SK-N-SH treated with all-trans-retinoic acid at 6 μM for 48 hours (cell line): ENCODE measurements at regions not wholly inside any gene's neighbourhood (a gene's known extent, or its start where the extent isn't known, plus 50 kb on each side); places are given as distances from the start of the nearest gene placed in this dataset.

Experiments used
- ATAC-seq: fragments of 200-7000 bp; cut with Tn5 transposase; 3 replicates; pipeline ENCODE4 v1.9.1; 2020; ENCODE audit warnings: mild to moderate bottlenecking, moderate library complexity
- ARNTL ChIP-seq: fragments of 450-650 bp; formaldehyde crosslinking; IDR thresholded peaks from 2 replicates; pipeline ENCODE4 v1.5.0; 2020; ENCODE audit warnings: low read depth, mild to moderate bottlenecking, moderate library complexity, borderline replicate concordance
- BACH2 ChIP-seq: fragments of 250-450 bp; sonication (Bioruptor Pico); IDR thresholded peaks from 2 replicates; pipeline ENCODE4 v1.9.0; 2021; ENCODE audit warnings: mild to moderate bottlenecking, borderline replicate concordance
- CSDC2 ChIP-seq: fragments of 250-450 bp; sonication (Bioruptor Pico); IDR thresholded peaks from 2 replicates; pipeline ENCODE4 v1.5.0; 2020; ENCODE audit warnings: mild to moderate bottlenecking, moderate library complexity
- CSRNP3 ChIP-seq: fragments of 250-450 bp; sonication (Bioruptor Pico); IDR thresholded peaks from 2 replicates; pipeline ENCODE4 v1.5.1; 2021; ENCODE audit warnings: mild to moderate bottlenecking, moderate library complexity
- ESRRG ChIP-seq: fragments of 250-450 bp; sonication (Bioruptor Pico); IDR thresholded peaks from 2 replicates; pipeline ENCODE4 v1.6.1; 2021; ENCODE audit warnings: mild to moderate bottlenecking
- GLIS3 ChIP-seq: fragments of 250-450 bp; sonication (Bioruptor Pico); IDR thresholded peaks from 2 replicates; pipeline ENCODE4 v1.5.0; 2020; ENCODE audit warnings: mild to moderate bottlenecking, moderate library complexity
- OSR1 ChIP-seq: fragments of 250-450 bp; sonication (Bioruptor Pico); IDR thresholded peaks from 2 replicates; pipeline ENCODE4 v1.8.0; 2022; ENCODE audit warnings: moderate library complexity, mild to moderate bottlenecking, inconsistent platforms
- POU6F1 ChIP-seq: fragments of 250-450 bp; sonication (Bioruptor Pico); IDR thresholded peaks from 2 replicates; pipeline ENCODE4 v1.8.0; 2021; ENCODE audit warnings: low read depth, mild to moderate bottlenecking, moderate library complexity, borderline replicate concordance
- PPARA ChIP-seq: fragments of 250-450 bp; sonication (Bioruptor Pico); IDR thresholded peaks from 2 replicates; pipeline ENCODE4 v1.5.0; 2020; ENCODE audit warnings: mild to moderate bottlenecking, borderline replicate concordance
- RARB ChIP-seq: fragments of 250-450 bp; sonication (Bioruptor Pico); IDR thresholded peaks from 2 replicates; pipeline ENCODE4 v1.8.0; 2021; ENCODE audit warnings: mild to moderate bottlenecking, moderate library complexity
- SNAI2 ChIP-seq: fragments of 250-450 bp; sonication (Bioruptor Pico); IDR thresholded peaks from 2 replicates; pipeline ENCODE4 v1.5.0; 2020; ENCODE audit warnings: mild to moderate bottlenecking, moderate library complexity
- TCF4 ChIP-seq: fragments of 250-450 bp; sonication (Bioruptor Pico); IDR thresholded peaks from 2 replicates; pipeline ENCODE4 v1.8.0; 2021; ENCODE audit warnings: mild to moderate bottlenecking, moderate library complexity, borderline replicate concordance
- TOX ChIP-seq: fragments of 250-450 bp; sonication (Bioruptor Pico); IDR thresholded peaks from 2 replicates; pipeline ENCODE4 v1.8.0; 2021; ENCODE audit warnings: mild to moderate bottlenecking, moderate library complexity, borderline replicate concordance
- TSHZ2 ChIP-seq: fragments of 250-450 bp; sonication (Bioruptor Pico); IDR thresholded peaks from 2 replicates; pipeline ENCODE4 v1.5.0; 2020; ENCODE audit warnings: mild to moderate bottlenecking, moderate library complexity
- ZC3H10 ChIP-seq: fragments of 250-450 bp; sonication (Bioruptor Pico); IDR thresholded peaks from 2 replicates; pipeline ENCODE4 v1.5.1; 2021; ENCODE audit warnings: mild to moderate bottlenecking, moderate library complexity
- ZFP3 ChIP-seq: fragments of 250-450 bp; sonication (Bioruptor Pico); IDR thresholded peaks from 2 replicates; pipeline ENCODE4 v1.5.0; 2020; ENCODE audit warnings: mild to moderate bottlenecking, moderate library complexity
- ZNF565 ChIP-seq: fragments of 450-650 bp; formaldehyde crosslinking; conservative IDR thresholded peaks from 2 replicates; pipeline ENCODE4 v1.5.0; 2020; ENCODE audit warnings: low read depth, mild to moderate bottlenecking, moderate library complexity
- ZNF70 ChIP-seq: fragments of 450-650 bp; formaldehyde crosslinking; IDR thresholded peaks from 2 replicates; pipeline ENCODE4 v1.5.0; 2020; ENCODE audit warnings: mild to moderate bottlenecking, moderate library complexity
- ZNF8 ChIP-seq: fragments of 450-650 bp; formaldehyde crosslinking; IDR thresholded peaks from 2 replicates; pipeline ENCODE4 v1.5.0; 2020; ENCODE audit warnings: mild to moderate bottlenecking, moderate library complexity
- TF ChIP-seq, protein P1 (sequence below): fragments of 250-450 bp; sonication (Bioruptor Pico); IDR thresholded peaks from 2 replicates; pipeline ENCODE4 v1.5.1; 2020; ENCODE audit warnings: low read depth, mild to moderate bottlenecking, moderate library complexity

GRCh38 chrX:122122274-122122673, 1061.8 kb upstream of the GRIA3 start:
- no peak for ATAC-seq
- TF ChIP-seq ESRRG (CRISPR knock-in tag), result no peak
- no peak for TF ChIP-seq ARNTL (CRISPR knock-in tag)
- TF ChIP-seq POU6F1 (CRISPR knock-in tag), result no peak
- TF ChIP-seq, protein P1, sequence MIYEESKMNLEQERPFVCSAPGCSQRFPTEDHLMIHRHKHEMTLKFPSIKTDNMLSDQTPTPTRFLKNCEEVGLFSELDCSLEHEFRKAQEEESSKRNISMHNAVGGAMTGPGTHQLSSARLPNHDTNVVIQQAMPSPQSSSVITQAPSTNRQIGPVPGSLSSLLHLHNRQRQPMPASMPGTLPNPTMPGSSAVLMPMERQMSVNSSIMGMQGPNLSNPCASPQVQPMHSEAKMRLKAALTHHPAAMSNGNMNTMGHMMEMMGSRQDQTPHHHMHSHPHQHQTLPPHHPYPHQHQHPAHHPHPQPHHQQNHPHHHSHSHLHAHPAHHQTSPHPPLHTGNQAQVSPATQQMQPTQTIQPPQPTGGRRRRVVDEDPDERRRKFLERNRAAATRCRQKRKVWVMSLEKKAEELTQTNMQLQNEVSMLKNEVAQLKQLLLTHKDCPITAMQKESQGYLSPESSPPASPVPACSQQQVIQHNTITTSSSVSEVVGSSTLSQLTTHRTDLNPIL (CRISPR knock-in tag), result no peak
- no peak for TF ChIP-seq TOX (CRISPR knock-in tag)
- no peak for TF ChIP-seq CSRNP3 (CRISPR knock-in tag)
- TF ChIP-seq ZNF565 (CRISPR knock-in tag), result no peak
- TF ChIP-seq PPARA (CRISPR knock-in tag), result no peak
- no peak for TF ChIP-seq SNAI2 (CRISPR knock-in tag)
- TF ChIP-seq TCF4 (CRISPR knock-in tag), result no peak
- no peak for TF ChIP-seq GLIS3 (CRISPR knock-in tag)
- TF ChIP-seq ZNF8, result no peak
- TF ChIP-seq ZFP3 (CRISPR knock-in tag), result no peak
- TF ChIP-seq, all 23 proteins: peak for 0

GRCh38 chrX:122133478-122133877, 1050.6 kb upstream of the GRIA3 start:
- TF ChIP-seq ZC3H10 (no peak), BACH2 (CRISPR knock-in tag) (no peak), ESRRG (CRISPR knock-in tag) (no peak), ZNF70 (no peak), SNAI2 (CRISPR knock-in tag) (no peak), PPARA (CRISPR knock-in tag) (no peak), GLIS3 (CRISPR knock-in tag) (no peak), OSR1 (CRISPR knock-in tag) (no peak), CSRNP3 (CRISPR knock-in tag) (no peak), TCF4 (CRISPR knock-in tag) (no peak), POU6F1 (CRISPR knock-in tag) (no peak), ZNF8 (no peak), TSHZ2 (CRISPR knock-in tag) (no peak), RARB (CRISPR knock-in tag) (no peak), CSDC2 (no peak), ZNF565 (CRISPR knock-in tag) (no peak)
- TF ChIP-seq, protein P1 (CRISPR knock-in tag), result no peak
- ATAC-seq, result no peak
